Neuronal stem cell (in vitro differentiated cells): ENCODE measurements at regions not wholly inside any gene's neighbourhood (a gene's known extent, or its start where the extent isn't known, plus 50 kb on each side); places are given as distances from the start of the nearest gene placed in this dataset. TPM values are rescaled to one million over a fixed set of nuclear protein-coding genes. Genes with fewer than 3 reads are reported as not detected.

Source experiments
- DNase-seq: peaks from one replicate; pipeline ENCODE4 v3.0.0-alpha.2; 2013; ENCODE audit warnings: low spot score
- H2AFZ ChIP-seq: one replicate; pipeline ENCODE4 v1.6.1; 2013; ENCODE audit warnings: mild to moderate bottlenecking, low read length, inconsistent platforms
- H2AK5ac ChIP-seq: 2 replicates; pipeline ENCODE4 v1.6.1; 2013; ENCODE audit warnings: low read depth, mild to moderate bottlenecking, inconsistent platforms, low read length, moderate library complexity, mixed read lengths
- H2BK120ac ChIP-seq: 2 replicates; pipeline ENCODE4 v1.6.1; 2013; ENCODE audit warnings: low read depth, mild to moderate bottlenecking, inconsistent platforms, low read length, moderate library complexity, mixed read lengths
- H2BK12ac ChIP-seq: one replicate; pipeline ENCODE4 v1.6.1; 2013; ENCODE audit warnings: low read length, inconsistent platforms
- H2BK15ac ChIP-seq: 2 replicates; pipeline ENCODE4 v1.6.1; 2013; ENCODE audit warnings: mild to moderate bottlenecking, low read length, inconsistent platforms, mixed read lengths
- H2BK5ac ChIP-seq: one replicate; pipeline ENCODE4 v1.6.1; 2013; ENCODE audit warnings: inconsistent platforms, mild to moderate bottlenecking, low read length, moderate library complexity
- H3K14ac ChIP-seq: one replicate; pipeline ENCODE4 v1.6.1; 2013; ENCODE audit warnings: low read length, inconsistent platforms
- H3K18ac ChIP-seq: 2 replicates; pipeline ENCODE4 v1.6.1; 2013; ENCODE audit warnings: low read length, inconsistent platforms
- H3K23ac ChIP-seq: 2 replicates; pipeline ENCODE4 v1.6.1; 2013; ENCODE audit warnings: low read depth, mild to moderate bottlenecking, mixed read lengths, low read length, inconsistent platforms; ENCODE audit not compliant: poor library complexity
- H3K27ac ChIP-seq: replicated peaks from 3 replicates; pipeline ENCODE4 v1.5.1; 2013; ENCODE audit warnings: low read length, inconsistent platforms
- H3K27me3 ChIP-seq, 3 experiments: 2 replicates each; pipeline ENCODE4 v1.6.1; 2013; ENCODE audit warnings: low read length in 3 of 3, mild to moderate bottlenecking in 2 of 3, inconsistent platforms in 1 of 3, low read depth in 1 of 3, mixed read lengths in 1 of 3, moderate library complexity in 1 of 3; ENCODE audit not compliant: control insufficient read depth in 3 of 3, insufficient read depth in 3 of 3
- H3K36me3 ChIP-seq, 2 donors: replicated peaks in 1 of 2; 2 replicates each; pipeline ENCODE4 v1.6.1; 2013; ENCODE audit warnings: low read length in 2 of 2; ENCODE audit not compliant: control insufficient read depth in 2 of 2, insufficient read depth in 2 of 2
- H3K4ac ChIP-seq: 2 replicates; pipeline ENCODE4 v1.6.1; 2013; ENCODE audit warnings: inconsistent platforms, mild to moderate bottlenecking, low read length, moderate library complexity
- H3K4me1 ChIP-seq, 2 donors: 1 replicate in 1 of 2; 2 replicates in 1 of 2; pipeline ENCODE4 v1.6.1; 2013; ENCODE audit warnings: low read length in 2 of 2, low read depth in 1 of 2; ENCODE audit not compliant: control insufficient read depth in 2 of 2, insufficient read depth in 1 of 2
- H3K4me2 ChIP-seq: one replicate; pipeline ENCODE4 v1.6.1; 2013; ENCODE audit warnings: mild to moderate bottlenecking, low read length, inconsistent platforms; ENCODE audit not compliant: insufficient read depth, poor library complexity, severe bottlenecking
- H3K4me3 ChIP-seq, 2 donors: 2 replicates each; pipeline ENCODE4 v1.5.1; 2013; ENCODE audit warnings: low read length in 2 of 2, mild to moderate bottlenecking in 2 of 2, inconsistent platforms in 1 of 2, moderate library complexity in 1 of 2
- H3K79me1 ChIP-seq: one replicate; pipeline ENCODE4 v1.6.1; 2013; ENCODE audit warnings: low read depth, mild to moderate bottlenecking, inconsistent platforms, low read length, moderate library complexity
- H3K9ac ChIP-seq: one replicate; pipeline ENCODE4 v1.6.1; 2013; ENCODE audit warnings: mild to moderate bottlenecking, low read depth, low read length, inconsistent platforms; ENCODE audit not compliant: poor library complexity
- H3K9me3 ChIP-seq, 2 donors: replicated peaks in 1 of 2; 2 replicates each; pipeline versions ENCODE3 to v1.6.1; 2013; ENCODE audit warnings: low read length in 2 of 2, mild to moderate bottlenecking in 2 of 2, inconsistent platforms in 1 of 2, low read depth in 1 of 2, mixed read lengths in 1 of 2, moderate library complexity in 1 of 2; ENCODE audit not compliant: control insufficient read depth in 2 of 2, insufficient read depth in 1 of 2
- H4K8ac ChIP-seq: one replicate; pipeline ENCODE4 v1.6.1; 2013; ENCODE audit warnings: low read depth, mild to moderate bottlenecking, inconsistent platforms, low read length, moderate library complexity
- H4K91ac ChIP-seq: one replicate; pipeline ENCODE4 v1.6.1; 2013; ENCODE audit warnings: low read length, low read depth, mild to moderate bottlenecking, inconsistent platforms; ENCODE audit not compliant: poor library complexity
- WGBS, 2 donors: extraction: QIAGEN DNeasy Blood & Tissue Kit; methylation state at CpG; one replicate each; pipeline ENCODE4 v1.1.7; 2013; ENCODE audit warnings: missing lambda C conversion rate in 2 of 2, mixed read lengths in 1 of 2; ENCODE audit not compliant: insufficient read length in 2 of 2, insufficient replicate concordance in 1 of 2; ENCODE audit errors: extremely low coverage in 2 of 2; 5-methylcytosine and 5-hydroxymethylcytosine counted together
- small RNA-seq: library from polyadenylated mRNA; stranded (forward); fragments of <200 nt; extraction: miRNeasy Mini kit (QIAGEN cat#:217004); gene quantifications from one replicate; pipeline ENCODE3, GENCODE V24; 2013; ENCODE audit not compliant: insufficient read depth

DNA sequence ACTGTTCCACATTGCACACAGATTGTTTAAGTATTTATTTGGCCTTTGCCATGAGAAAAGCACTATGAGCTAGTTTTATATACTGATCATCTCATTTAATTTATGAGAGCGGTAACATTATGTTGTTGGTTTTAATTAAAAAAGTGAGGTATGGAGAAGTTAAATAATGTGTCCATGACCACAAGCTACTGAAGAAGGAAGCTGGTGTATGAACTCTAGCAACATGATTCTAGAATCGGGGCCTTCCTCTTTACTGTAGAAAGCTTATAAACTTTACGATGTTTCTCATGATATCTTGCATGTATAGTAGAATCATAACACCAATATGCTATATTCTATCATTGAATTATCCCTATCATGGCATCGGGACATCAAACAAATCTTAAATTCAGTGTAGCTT lies 52.9 kb upstream of the CDH18 start:
- 100% methylated on average over 1 of the region's 4 CpGs; no CpG with 5 or more reads in 1 of the 2 donors for WGBS, 2 donors
- Histone ChIP-seq H3K27me3 (no peaks in the 10 kb centered on the region), H4K91ac (no peak overlapping the region), H3K36me3 (no peaks in the 10 kb centered on the region), H3K27ac (no peak overlapping the region), H3K9ac (no peak overlapping the region), H3K4me1 (no peaks in the 10 kb centered on the region), H2AK5ac (no peak overlapping the region), H2BK120ac (no peak overlapping the region), H3K4ac (no peak overlapping the region), H2BK15ac (no peak overlapping the region), H3K4me2 (no peak overlapping the region), H4K8ac (no peak overlapping the region), H3K9me3 (no peaks in the 10 kb centered on the region), H3K79me1 (no peaks in the 10 kb centered on the region), H3K14ac (no peak overlapping the region), H3K23ac (no peak overlapping the region), H2AFZ (no peak overlapping the region), H2BK5ac (no peak overlapping the region), H3K18ac (no peak overlapping the region), H3K4me3 (no peak overlapping the region), H2BK12ac (no peak overlapping the region)
- DNase-seq, result no peak

Small RNA genes in the stretch of these regions (small RNA-seq; reads per million reads assigned to genes)
- not detected for gene AC093303.1
